GM12878 (cell line): ENCODE measurements at regions not wholly inside any gene's neighbourhood (a gene's known extent, or its start where the extent isn't known, plus 50 kb on each side); places are given as distances from the start of the nearest gene placed in this dataset.

ENCODE experiments used
- ATAC-seq: fragments of 200-7000 bp; cut with Tn5 transposase; 3 replicates; pipeline ENCODE4 v1.9.1; 2020; ENCODE audit warnings: mild to moderate bottlenecking, moderate library complexity
- BruUV-seq: library from RNA; stranded (reverse); fragments of 400-500 nt; replicated peaks from 2 replicates; lab custom pipeline; 2021; lab: Mats Ljungman, UMichigan
- CTCF ChIA-PET: fragments of 300-600 bp; sonication (Branson Sonifier 250); formaldehyde crosslinking; extraction: SDS; loops from one replicate; lab custom pipeline; 2021; ENCODE audit warnings: inconsistent platforms; lab: Yijun Ruan, JAX
- POLR2A ChIA-PET: fragments of 350-600 bp; formaldehyde crosslinking; extraction: SDS; loops from one replicate; lab custom pipeline; 2021; ENCODE audit warnings: inconsistent platforms; lab: Charles Lee
- RAD21 ChIA-PET: fragments of 300-600 bp; sonication (Branson Sonifier 250); formaldehyde crosslinking; loops from one replicate; lab custom pipeline; 2023; ENCODE audit warnings: antibody characterized with exemption; ENCODE audit not compliant: unreplicated experiment; lab: Charles Lee
- SMC1A ChIA-PET: fragments of 300-600 bp; sonication (Branson Sonifier 250); formaldehyde crosslinking; loops from one replicate; lab custom pipeline; 2023; ENCODE audit not compliant: unreplicated experiment, uncharacterized antibody; lab: Charles Lee
- DNase-seq: peaks from one replicate; pipeline ENCODE4 v3.0.0-alpha.2; 2011; ENCODE audit warnings: low read depth, low spot score
- FAIRE-seq: peaks from 3 replicates; lab custom pipeline; 2011; peaks lifted over from hg19 to GRCh38; lab: Jason Lieb, UNC
- H2AFZ ChIP-seq: 2 replicates; pipeline ENCODE4 v1.6.0; 2011; ENCODE audit warnings: low read depth, low read length, control low read depth; ENCODE audit not compliant: control insufficient read depth
- H3K27ac ChIP-seq: 2 replicates; pipeline ENCODE4 v1.5.1; 2011; ENCODE audit warnings: control low read depth; ENCODE audit not compliant: control insufficient read depth, insufficient read depth
- H3K27me3 ChIP-seq, 2 experiments: replicated peaks in 1 of 2; 2 replicates each; pipeline versions ENCODE4 v1.6.0 to v1.6.1; 2011; ENCODE audit warnings: low read length in 1 of 2; ENCODE audit not compliant: control insufficient read depth in 2 of 2, insufficient read depth in 2 of 2
- H3K36me3 ChIP-seq, 2 experiments: 2 replicates each; pipeline ENCODE4 v1.5.1; 2011; ENCODE audit warnings: low read length in 1 of 2; ENCODE audit not compliant: control insufficient read depth in 2 of 2, insufficient read depth in 2 of 2
- H3K4me1 ChIP-seq: 2 replicates; pipeline ENCODE4 v1.6.1; 2011; ENCODE audit warnings: mild to moderate bottlenecking, low read length, moderate library complexity, mixed read lengths; ENCODE audit not compliant: control insufficient read depth, insufficient read depth
- H3K4me2 ChIP-seq: 2 replicates; pipeline ENCODE4 v1.6.0; 2011; ENCODE audit warnings: control low read depth; ENCODE audit not compliant: control insufficient read depth, insufficient read depth
- H3K4me3 ChIP-seq: fragments of 200-600 bp; sonication (generic); 2 replicates; pipeline ENCODE4 v1.5.1; 2016
- H3K79me2 ChIP-seq: 2 replicates; pipeline ENCODE4 v1.6.0; 2011; ENCODE audit warnings: low read length; ENCODE audit not compliant: control insufficient read depth, insufficient read depth
- H3K9ac ChIP-seq: 2 replicates; pipeline ENCODE4 v1.8.0; 2011; ENCODE audit warnings: low read length, control low read depth, mixed read lengths; ENCODE audit not compliant: control insufficient read depth, insufficient read depth
- H3K9me3 ChIP-seq: replicated peaks from 3 replicates; pipeline ENCODE4 v1.5.1; 2011; ENCODE audit warnings: mild to moderate bottlenecking, low read length; ENCODE audit not compliant: control insufficient read depth, insufficient read depth
- H4K20me1 ChIP-seq: 2 replicates; pipeline ENCODE4 v1.6.0; 2011; ENCODE audit not compliant: control insufficient read depth, insufficient read depth
- ATF2 ChIP-seq: IDR thresholded peaks from 2 replicates; pipeline ENCODE4 v1.6.1; 2012; ENCODE audit warnings: low read length, inconsistent platforms
- ATF3 ChIP-seq: IDR thresholded peaks from 2 replicates; pipeline ENCODE4 v1.6.1; 2011; ENCODE audit warnings: low read depth, mild to moderate bottlenecking, low read length, moderate library complexity, borderline replicate concordance; ENCODE audit errors: extremely low read depth
- BCL11A ChIP-seq: IDR thresholded peaks from 2 replicates; pipeline ENCODE4 v1.6.1; 2011; ENCODE audit warnings: low read depth, low read length
- CEBPZ ChIP-seq: fragments of 150-350 bp; IDR thresholded peaks from 2 replicates; pipeline ENCODE4 v1.6.1; 2016; ENCODE audit warnings: low read depth, low read length
- CHD2 ChIP-seq: IDR thresholded peaks from 2 replicates; pipeline ENCODE4 v1.6.1; 2011; ENCODE audit warnings: low read depth, low read length, improper control_type of control experiment, borderline replicate concordance
- E4F1 ChIP-seq: fragments of 450-650 bp; IDR thresholded peaks from 2 replicates; pipeline ENCODE4 v1.6.1; 2018; ENCODE audit warnings: borderline replicate concordance, mild to moderate bottlenecking; ENCODE audit not compliant: partially characterized antibody
- JUND ChIP-seq: IDR thresholded peaks from 2 replicates; pipeline ENCODE4 v1.6.1; 2012; ENCODE audit warnings: low read depth, mild to moderate bottlenecking, low read length, improper control_type of control experiment, moderate library complexity
- MLLT1 ChIP-seq: fragments of 450-650 bp; IDR thresholded peaks from 2 replicates; pipeline ENCODE4 v1.6.1; 2016; ENCODE audit warnings: mild to moderate bottlenecking
- NFYB ChIP-seq: IDR thresholded peaks from 2 replicates; pipeline ENCODE4 v1.6.1; 2011; ENCODE audit warnings: low read depth, mild to moderate bottlenecking, low read length, improper control_type of control experiment, moderate library complexity; ENCODE audit not compliant: insufficient read depth
- NR2C1 ChIP-seq: fragments of 450-650 bp; IDR thresholded peaks from 2 replicates; pipeline ENCODE4 v1.6.1; 2017; ENCODE audit warnings: antibody characterized with exemption, mild to moderate bottlenecking, moderate library complexity
- POLR2A ChIP-seq: IDR thresholded peaks from 2 replicates; pipeline ENCODE4 v1.6.1; 2011; ENCODE audit warnings: low read depth, mild to moderate bottlenecking, low read length
- RAD51 ChIP-seq: fragments of 450-650 bp; IDR thresholded peaks from 2 replicates; pipeline ENCODE4 v1.6.1; 2016; ENCODE audit warnings: moderate library complexity, mild to moderate bottlenecking, inconsistent platforms
- SIN3A ChIP-seq: IDR thresholded peaks from 2 replicates; pipeline ENCODE4 v1.6.1; 2012; ENCODE audit warnings: low read depth, low read length, improper control_type of control experiment
- SMAD1 ChIP-seq: fragments of 450-650 bp; IDR thresholded peaks from 2 replicates; pipeline ENCODE4 v1.6.1; 2018; ENCODE audit warnings: mild to moderate bottlenecking, low read depth; ENCODE audit not compliant: partially characterized antibody
- SUZ12 ChIP-seq: fragments of 200-600 bp; sonication (generic); IDR thresholded peaks from one replicate; pipeline ENCODE4 v1.6.1; 2018; ENCODE audit warnings: antibody characterized with exemption, mild to moderate bottlenecking; ENCODE audit not compliant: unreplicated experiment
- WGBS: methylation state at CpG from one replicate; pipeline ENCODE4 v1.1.6; 2016; ENCODE audit warnings: low lambda C conversion rate; ENCODE audit not compliant: insufficient replicate concordance, insufficient coverage; ENCODE audit errors: missing lambda C conversion rate; 5-methylcytosine and 5-hydroxymethylcytosine counted together
- in situ Hi-C: fragments of 300-500 bp; cut with MboI; formaldehyde crosslinking; loops from 9 replicates; pipeline ENCODE4 v1.14.3; 2018; ENCODE audit warnings: mixed read lengths
- intact Hi-C: fragments of 100-400 bp; cut with micrococcal nuclease; formaldehyde crosslinking; loops from one replicate; pipeline ENCODE4 v1.14.2; 2022; ENCODE audit not compliant: unreplicated experiment

- WGBS = 54% methylated on average over 1 of the region's 1 CpG
- H3K4me2 ChIP-seq = no peak overlapping the region
- no peak overlapping the region for H3K9ac ChIP-seq
- ChIA-PET RAD21 (no interaction called here), SMC1A (no interaction called here), POLR2A (no interaction called here), CTCF (no interaction called here)
- no peaks in the 10 kb centered on the region for H3K36me3 ChIP-seq
- H4K20me1 ChIP-seq = no peaks in the 10 kb centered on the region
- ATAC-seq (no peak), FAIRE-seq (no peak), DNase-seq (no peak)
- no peak overlapping the region for H2AFZ ChIP-seq
- no peaks in the 10 kb centered on the region for H3K4me1 ChIP-seq
- in situ Hi-C loops = no loop called here
- BruUV-seq = no TSS peak
- H3K27ac ChIP-seq = no peak overlapping the region
- no peaks in the 10 kb centered on the region for H3K9me3 ChIP-seq
- no peaks in the 10 kb centered on the region for H3K79me2 ChIP-seq
- H3K4me3 ChIP-seq = no peak overlapping the region
- peaks cover 0 to 2% of the 10 kb centered on the region in 2 experiments; a peak in 2 of 4 replicates for H3K27me3 ChIP-seq
- intact Hi-C loops = no loop called here
- TF ChIP-seq ATF2 = no peak
- no peak for TF ChIP-seq RAD51
- TF ChIP-seq BCL11A = no peak
- no peak for TF ChIP-seq CEBPZ
- TF ChIP-seq CHD2 = no peak
- TF ChIP-seq ATF3 = no peak
- TF ChIP-seq NR2C1 = no peak
- TF ChIP-seq MLLT1 = no peak
- TF ChIP-seq SIN3A = no peak
- no peak for TF ChIP-seq NFYB
- no peak for TF ChIP-seq E4F1
- TF ChIP-seq SUZ12 = no peak
- TF ChIP-seq POLR2A = no peak
- no peak for TF ChIP-seq JUND
- TF ChIP-seq SMAD1 = no peak
Observed at GRCh38 chr7:25776744-25777123, 375.3 kb upstream of the NFE2L3 start.
